Endometrial microvascular endothelial cells (primary cell): ENCODE measurements at regions not wholly inside any gene's neighbourhood (a gene's known extent, or its start where the extent isn't known, plus 50 kb on each side); places are given as distances from the start of the nearest gene placed in this dataset.
"Not testable (repeated sequence)": the region's sequence is repeated elsewhere in the genome, so short reads cannot be mapped to it uniquely, and the experiment has no call there.

Experiments
- in situ Hi-C: cut with HindIII; loops from 2 replicates; pipeline ENCODE4 v1.10.0; 2017; ENCODE audit warnings: low sequenced_read_pairs, low pct_unique_long_range_greater_than_20kb; ENCODE audit errors: inconsistent ontology term

DNA sequence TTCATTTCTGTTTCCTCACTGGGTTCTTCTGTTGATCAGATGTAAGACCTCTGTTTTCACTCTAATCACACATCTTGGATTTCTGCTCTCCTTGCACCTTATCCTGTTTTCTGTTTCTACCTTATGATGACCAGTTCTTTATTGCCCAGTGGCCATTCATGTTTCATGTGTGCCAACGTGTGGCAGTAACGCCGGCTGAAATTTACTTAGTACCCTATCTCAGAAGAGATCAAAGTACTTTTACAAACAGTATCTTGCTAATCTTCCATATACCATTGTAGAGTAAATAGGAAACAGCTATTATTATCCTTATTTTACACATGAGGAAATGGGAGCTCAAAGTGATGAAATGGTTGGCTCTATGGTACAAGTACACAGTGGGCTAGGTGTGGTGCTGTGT is 74.0 kb downstream of the GATA3 start:
- in situ Hi-C loops = no loop called here

GRCh38 chr10:8129438-8129837 is 75.0 kb downstream of the GATA3 start:
- in situ Hi-C loops = no loop called here

DNA sequence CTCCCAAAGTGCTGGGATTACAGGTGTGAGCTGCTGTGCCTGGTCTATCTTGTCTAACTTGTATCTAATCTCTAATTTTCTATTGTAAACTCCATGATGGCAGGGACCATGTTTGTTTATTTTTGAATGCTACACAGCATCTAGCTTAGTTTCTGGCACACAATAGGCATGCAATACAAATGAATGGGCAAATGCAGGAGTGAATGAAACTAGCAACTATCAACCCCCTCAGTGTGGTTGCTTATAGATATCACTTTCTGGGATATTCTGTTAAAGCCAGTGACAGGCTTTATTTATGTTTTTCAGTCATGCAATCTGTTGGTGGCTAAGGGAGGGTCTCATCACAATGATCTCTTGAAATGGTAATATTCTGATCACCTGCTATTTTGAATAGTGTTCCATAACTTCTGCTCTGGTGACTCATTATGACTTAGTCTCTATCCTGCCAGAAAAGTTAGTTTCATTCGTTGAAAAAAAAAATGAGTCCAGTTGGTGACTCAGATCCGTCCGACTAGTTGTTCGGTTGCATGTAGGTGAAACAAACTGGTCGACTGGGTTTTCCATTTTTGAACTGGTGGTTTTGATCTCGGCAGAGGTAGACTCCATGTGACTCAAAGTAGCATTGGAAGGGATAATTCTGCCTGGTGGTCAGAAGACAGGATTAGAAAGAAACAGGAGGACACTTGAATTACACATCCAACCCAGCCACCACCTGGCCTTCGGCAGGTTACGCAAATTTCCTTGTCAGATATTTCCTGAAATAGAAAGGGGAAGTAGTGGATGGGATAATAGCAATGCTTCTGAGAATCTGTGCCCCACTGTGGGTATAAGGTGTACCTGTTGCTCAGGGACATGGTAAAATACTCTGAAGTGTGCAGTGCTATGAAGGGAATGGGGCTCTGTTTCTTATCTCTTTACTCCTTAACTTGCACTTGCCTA is 76.8 kb downstream of the GATA3 start:
- in situ Hi-C loops = no loop called here

DNA sequence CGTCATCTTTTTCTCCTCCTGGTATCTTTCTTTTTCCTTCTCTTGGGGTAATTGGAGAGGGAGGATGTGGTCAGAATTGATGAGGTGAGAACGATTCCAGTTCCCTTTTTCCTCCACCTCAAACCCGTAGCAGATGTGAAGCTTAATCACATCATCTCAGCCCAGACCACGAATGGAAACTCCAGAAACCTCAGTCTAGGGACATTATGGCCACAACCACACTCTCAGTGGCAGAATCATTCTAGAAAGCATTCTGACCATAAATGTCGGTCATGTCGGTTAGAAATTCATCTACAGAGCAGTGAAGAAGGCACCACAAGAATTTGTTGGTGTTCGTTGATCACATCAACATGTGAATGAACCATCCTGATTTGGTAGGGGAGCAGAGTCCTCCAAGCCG is 78.7 kb downstream of the GATA3 start:
- in situ Hi-C loops = no loop called here

DNA sequence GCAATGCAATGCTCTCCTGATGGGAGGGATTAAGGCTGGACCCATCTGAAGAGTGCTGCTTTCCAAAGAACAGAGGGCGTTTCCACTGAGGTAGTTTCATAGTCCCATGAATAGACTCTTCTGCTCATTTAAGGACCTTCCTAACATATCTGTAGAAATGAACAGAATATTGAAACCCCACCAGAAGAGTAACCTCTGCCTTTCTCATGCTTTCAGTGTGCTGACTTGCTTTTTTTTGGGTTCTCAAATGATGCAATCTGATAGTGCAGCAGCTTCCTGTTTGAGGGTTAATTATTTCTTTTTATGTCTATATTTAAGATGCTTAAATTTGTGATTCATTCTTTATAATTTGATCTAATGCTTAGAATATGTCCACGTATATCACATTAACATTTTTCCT is 82.2 kb downstream of the GATA3 start:
- in situ Hi-C loops = no loop called here

DNA sequence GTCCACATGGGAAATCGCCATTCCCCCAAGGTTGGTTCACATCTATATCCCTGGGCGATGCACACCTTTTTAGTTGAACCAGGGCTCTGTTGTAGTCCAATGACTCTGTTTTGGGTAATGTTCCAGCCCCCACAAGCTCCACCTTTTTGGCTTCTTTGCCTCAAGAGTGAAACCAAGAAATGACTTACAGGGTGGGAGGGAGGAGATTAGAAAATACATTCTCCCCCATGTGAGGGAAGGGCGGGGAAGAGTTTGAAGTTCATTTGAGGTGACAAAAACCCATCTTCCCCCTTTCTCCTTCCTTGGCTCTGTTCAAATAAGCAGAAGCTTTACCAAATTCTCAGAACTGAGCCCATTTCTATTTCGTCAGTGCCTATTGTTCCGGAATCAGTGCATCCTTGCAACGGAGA is 82.8 kb downstream of the GATA3 start:
- in situ Hi-C loops = no loop called here

- in situ Hi-C loops = no loop called here
Measured at GRCh38 chr10:8137726-8138125, 83.2 kb downstream of the GATA3 start.

GRCh38 chr10:8138471-8138870 is 84.0 kb downstream of the GATA3 start:
- in situ Hi-C loops = no loop called here

- in situ Hi-C loops = no loop called here
Measured at GRCh38 chr10:8144496-8144895, 90.0 kb downstream of the GATA3 start.

DNA sequence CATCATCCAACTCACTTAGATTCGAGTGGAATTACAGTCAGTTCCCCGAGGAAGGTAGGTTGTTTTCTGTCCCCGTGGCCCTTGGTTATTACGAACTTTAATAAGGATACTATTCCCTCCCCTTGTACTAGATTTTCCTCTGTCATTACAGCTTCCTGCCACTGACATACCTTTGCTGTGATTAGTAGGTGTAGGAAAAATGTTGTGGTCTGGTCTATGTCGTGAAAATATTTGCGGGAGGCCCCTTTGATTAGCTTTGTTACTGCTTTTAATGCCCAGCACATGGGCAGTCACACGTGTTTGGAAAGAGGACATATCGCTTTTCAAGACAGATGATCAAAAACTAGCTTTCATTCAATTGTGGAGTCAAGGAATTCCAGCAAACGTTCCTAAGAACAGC is 92.2 kb downstream of the GATA3 start:
- in situ Hi-C loops = no loop called here

DNA sequence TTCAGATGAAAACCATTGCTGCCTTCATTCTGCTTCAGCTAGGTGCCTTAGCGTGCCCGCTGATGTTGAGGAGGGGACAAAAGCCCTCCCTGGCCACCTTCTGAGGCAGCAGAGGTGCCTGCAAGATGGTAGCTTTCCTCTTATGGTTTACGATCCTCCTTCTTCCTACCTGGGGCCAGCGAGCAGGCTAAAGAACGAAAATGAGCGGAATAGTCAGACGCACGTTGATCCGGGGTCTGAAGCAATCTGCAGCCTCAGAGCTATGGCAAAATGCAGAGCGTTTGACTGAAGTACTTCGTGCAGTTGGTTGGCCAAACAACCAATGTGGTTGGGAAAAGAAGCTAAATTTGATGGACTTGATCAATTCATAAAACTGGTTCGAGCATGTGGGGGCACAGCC is 95.5 kb downstream of the GATA3 start:
- in situ Hi-C loops = no loop called here

GRCh38 chr10:8150401-8150905 is 96.0 kb downstream of the GATA3 start:
- in situ Hi-C loops = no loop called here

GRCh38 chr10:8151086-8151485 is 96.6 kb downstream of the GATA3 start:
- in situ Hi-C loops = no loop called here

GRCh38 chr10:8156918-8157317 is 102.4 kb downstream of the GATA3 start:
- in situ Hi-C loops = no loop called here

- in situ Hi-C loops = no loop called here
Measured at GRCh38 chr10:8158193-8159071, 103.9 kb downstream of the GATA3 start.

- in situ Hi-C loops = no loop called here
Measured at GRCh38 chr10:8159341-8160165, 105.1 kb downstream of the GATA3 start.

DNA sequence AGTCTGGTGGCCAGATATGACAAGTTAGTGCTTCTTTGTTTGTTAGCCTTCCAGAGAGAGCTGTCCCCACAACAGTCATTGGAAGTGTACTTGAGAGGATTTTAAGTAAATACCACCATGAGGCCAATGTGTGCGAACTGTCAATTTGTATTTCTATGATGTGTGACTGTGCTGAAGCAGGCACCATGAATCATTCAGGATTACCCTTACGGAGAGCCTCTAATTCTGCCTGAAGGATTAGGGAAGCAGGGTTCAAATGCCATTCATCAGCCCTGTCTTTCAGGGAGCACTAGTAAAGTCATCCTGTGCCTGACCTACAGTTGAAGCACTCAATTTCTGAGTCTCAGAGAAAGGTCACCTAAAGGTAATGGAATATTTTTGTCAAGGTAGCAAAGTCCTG is 109.3 kb downstream of the GATA3 start:
- in situ Hi-C loops = no loop called here

DNA sequence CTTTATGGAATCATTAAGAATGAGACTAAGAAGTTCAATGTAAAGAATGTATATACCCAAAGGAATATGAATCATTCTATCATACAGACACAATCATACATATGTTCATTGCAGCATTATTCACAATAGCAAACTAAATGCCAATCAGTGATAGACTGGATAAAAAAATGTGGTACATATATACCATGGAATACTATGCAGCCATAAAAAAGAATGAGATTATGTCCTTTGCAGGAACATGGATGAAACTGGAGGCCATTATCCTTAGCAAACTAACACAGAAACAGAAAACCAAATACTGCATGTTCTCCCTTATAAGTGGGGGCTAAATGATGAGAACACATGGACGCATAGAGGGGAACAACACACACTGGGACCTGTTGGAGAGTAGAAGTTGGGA is 110.2 kb downstream of the GATA3 start:
- in situ Hi-C loops = not testable (repeated sequence)

DNA sequence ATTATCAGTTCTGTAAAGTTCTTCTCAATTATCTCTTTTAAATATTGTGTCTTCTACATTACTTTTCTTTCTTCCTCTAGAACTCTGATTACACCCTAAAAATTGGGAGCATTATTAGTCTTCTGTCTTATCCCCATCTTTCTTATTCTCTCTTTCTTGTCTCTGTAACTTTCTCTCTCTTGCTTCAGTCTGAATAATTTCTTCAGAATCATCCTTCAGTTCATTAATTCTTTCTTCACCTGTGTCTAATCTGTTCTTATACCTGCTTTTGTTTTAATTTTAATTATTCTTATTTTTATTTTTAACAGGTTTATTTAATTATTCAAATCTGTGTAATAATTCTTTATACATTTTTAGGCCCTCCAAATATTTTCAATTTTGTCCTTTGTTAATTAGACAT is 114.3 kb downstream of the GATA3 start:
- in situ Hi-C loops = no loop called here
